ENCODE measurements at regions not wholly inside any gene's neighbourhood (a gene's known extent, or its start where the extent isn't known, plus 50 kb on each side); places are given as distances from the start of the nearest gene placed in this dataset.

- no peak for FAIRE-seq
- peaks cover 0 to 4% (median 0%) of the 10 kb centered on the region in 4 donors for H3K27me3 ChIP-seq
- ATAC-seq = no peak
- H3K36me3 ChIP-seq = no peaks in the 10 kb centered on the region
- H3K4me3 ChIP-seq = no peak overlapping the region
- no peak for DNase-seq
- intact Hi-C loops (cut with DNase I) = no loop called here
- TF ChIP-seq CTCF (IDR thresholded peaks at IDR 0.05) = no peak
- no peaks in the 10 kb centered on the region for H3K4me1 ChIP-seq
- no peak overlapping the region for H3K27ac ChIP-seq
- H3K9me3 ChIP-seq = no peaks in the 10 kb centered on the region
Observed at GRCh38 chr2:40896358-40896757, 444.5 kb upstream of the SLC8A1 start.

GRCh38 chr2:40914666-40915065 is 462.8 kb upstream of the SLC8A1 start:
- FAIRE-seq (no peak), DNase-seq (no peak), ATAC-seq (no peak)
- no peaks in the 10 kb centered on the region for H3K9me3 ChIP-seq
- intact Hi-C loops (cut with DNase I) = no loop called here
- H3K27ac ChIP-seq = no peak overlapping the region
- no peaks in the 10 kb centered on the region for H3K4me1 ChIP-seq
- no peak for TF ChIP-seq CTCF (IDR thresholded peaks at IDR 0.05)
- no peak overlapping the region for H3K4me3 ChIP-seq
- H3K27me3 ChIP-seq = no peaks in the 10 kb centered on the region
- H3K36me3 ChIP-seq = no peaks in the 10 kb centered on the region

GRCh38 chr2:40915651-40916050 is 463.8 kb upstream of the SLC8A1 start:
- FAIRE-seq = no peak
- no peak for TF ChIP-seq CTCF (IDR thresholded peaks at IDR 0.05)
- no peak for ATAC-seq

GRCh38 chr2:40935349-40935748 is 483.5 kb upstream of the SLC8A1 start:
- FAIRE-seq (no peak), DNase-seq (no peak), ATAC-seq (no peak)
- Histone ChIP-seq H3K27me3 (no peaks in the 10 kb centered on the region), H3K36me3 (no peaks in the 10 kb centered on the region), H3K4me1 (no peaks in the 10 kb centered on the region), H3K4me3 (no peak overlapping the region), H3K9me3 (no peaks in the 10 kb centered on the region), H3K27ac (no peak overlapping the region)
- TF ChIP-seq CTCF (IDR thresholded peaks at IDR 0.05) = no peak
- intact Hi-C loops (cut with DNase I) = no loop called here
- 51 to 53% methylated on average over 2 of the region's 2 CpGs for WGBS, 2 donors

More at GRCh38 chr2:40915651-40916050, 463.8 kb upstream of the SLC8A1 start:
- DNase-seq = no peak
- Histone ChIP-seq H3K27me3 (no peaks in the 10 kb centered on the region), H3K9me3 (no peaks in the 10 kb centered on the region), H3K4me3 (no peak overlapping the region), H3K36me3 (no peaks in the 10 kb centered on the region), H3K27ac (no peak overlapping the region), H3K4me1 (no peaks in the 10 kb centered on the region)
- intact Hi-C loops (cut with DNase I) = no loop called here

GRCh38 chr2:40937284-40937683 is 485.4 kb upstream of the SLC8A1 start:
- ATAC-seq = no peak
- no peak for TF ChIP-seq CTCF (IDR thresholded peaks at IDR 0.05)
- Histone ChIP-seq H3K27ac (no peak overlapping the region), H3K4me1 (no peaks in the 10 kb centered on the region), H3K27me3 (no peaks in the 10 kb centered on the region), H3K4me3 (no peak overlapping the region), H3K36me3 (no peaks in the 10 kb centered on the region), H3K9me3 (peaks cover 0 to 2% (median 0%) of the 10 kb centered on the region in 4 donors)
- 62 to 81% methylated on average over 3 of the region's 3 CpGs for WGBS, 2 donors
- no peak for FAIRE-seq
- no peak for DNase-seq
- intact Hi-C loops (cut with DNase I) = no loop called here

All from pancreas (tissue), 10 donors.